ENCODE measurements at regions not wholly inside any gene's neighbourhood (a gene's known extent, or its start where the extent isn't known, plus 50 kb on each side); places are given as distances from the start of the nearest gene placed in this dataset.

DNA sequence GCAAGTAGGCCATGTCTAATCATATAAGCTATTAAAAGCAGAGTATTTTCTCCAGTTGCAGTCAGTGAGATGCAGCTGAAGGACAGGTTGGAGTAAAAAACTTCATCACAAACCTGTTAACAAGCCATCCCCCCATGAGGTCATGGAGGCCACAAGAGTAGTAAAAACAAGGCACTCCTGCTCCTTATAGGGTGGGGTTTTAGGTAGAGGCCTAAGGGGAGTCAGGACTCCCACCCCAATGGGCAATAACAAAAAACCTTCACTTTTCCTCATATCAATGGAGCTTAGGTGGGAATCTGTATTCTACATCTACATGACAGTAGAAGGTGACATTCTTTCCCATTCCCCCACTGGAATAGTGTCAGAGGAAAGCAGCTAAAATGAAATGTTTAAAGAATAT lies 428.1 kb upstream of the KHDRBS2 start:
- H3K4me3 ChIP-seq (ENCODE audit: low read length in 2 of 2), result no peak overlapping the region
- no peak for DNase-seq (ENCODE audit: low spot score)
- no peak overlapping the region for H3K4ac ChIP-seq (ENCODE audit: low read length)
- H4K8ac ChIP-seq (ENCODE audit: low read depth, low read length), result no peak overlapping the region
- no peak overlapping the region for H3K27ac ChIP-seq (replicated peaks; ENCODE audit: low read length)
- no peak overlapping the region for H4K91ac ChIP-seq (ENCODE audit: low read depth, low read length, poor library complexity)
- H2AFZ ChIP-seq (ENCODE audit: low read length), result no peak overlapping the region
- no peak overlapping the region for H3K9ac ChIP-seq (ENCODE audit: low read depth, low read length, poor library complexity)
- no peaks in the 10 kb centered on the region for H3K9me3 ChIP-seq (replicated peaks in 1 of 2; ENCODE audit: control insufficient read depth in 2 of 2, insufficient read depth in 1 of 2, low read depth in 1 of 2, low read length in 2 of 2)
- no peak overlapping the region for H3K23ac ChIP-seq (ENCODE audit: low read depth, low read length, poor library complexity)
- no peak overlapping the region for H3K14ac ChIP-seq (ENCODE audit: low read length)
- H3K4me2 ChIP-seq (ENCODE audit: insufficient read depth, low read length, poor library complexity, severe bottlenecking), result no peak overlapping the region
- H3K18ac ChIP-seq (ENCODE audit: low read length), result no peak overlapping the region
- H3K4me1 ChIP-seq (ENCODE audit: control insufficient read depth in 2 of 2, insufficient read depth in 1 of 2, low read depth in 1 of 2, low read length in 2 of 2), result no peaks in the 10 kb centered on the region
- H2BK15ac ChIP-seq (ENCODE audit: low read length), result no peak overlapping the region
- H3K79me1 ChIP-seq (ENCODE audit: low read depth, low read length), result no peaks in the 10 kb centered on the region
- no peak overlapping the region for H2BK5ac ChIP-seq (ENCODE audit: low read length)
- no peaks in the 10 kb centered on the region for H3K27me3 ChIP-seq (ENCODE audit: control insufficient read depth in 3 of 3, insufficient read depth in 3 of 3, low read depth in 1 of 3, low read length in 3 of 3)
- H3K36me3 ChIP-seq (replicated peaks in 1 of 2; ENCODE audit: control insufficient read depth in 2 of 2, insufficient read depth in 2 of 2, low read length in 2 of 2), result no peaks in the 10 kb centered on the region
- no peak overlapping the region for H2BK12ac ChIP-seq (ENCODE audit: low read length)
- no peak overlapping the region for H2BK120ac ChIP-seq (ENCODE audit: low read depth, low read length)
- no peak overlapping the region for H2AK5ac ChIP-seq (ENCODE audit: low read depth, low read length)

DNA sequence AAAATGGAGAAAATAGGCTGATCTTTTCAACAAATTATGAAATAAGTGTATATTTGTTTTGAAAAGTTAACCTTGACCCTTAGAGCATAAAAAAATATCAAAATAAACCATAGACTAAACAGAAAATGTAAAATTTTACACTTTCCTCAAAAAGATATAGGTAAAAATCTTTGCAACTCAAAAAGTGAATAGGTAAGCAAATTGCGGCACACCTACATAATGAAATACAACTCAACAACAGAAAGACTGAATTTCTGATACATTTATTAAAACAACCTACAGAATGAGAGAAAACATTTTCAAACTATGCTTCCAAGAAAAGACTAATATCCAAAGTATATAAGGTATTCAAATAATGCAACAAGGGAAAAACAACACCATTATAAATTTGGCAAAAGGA lies 425.7 kb upstream of the KHDRBS2 start:
- no peak overlapping the region for H3K14ac ChIP-seq (ENCODE audit: low read length)
- no peak overlapping the region for H2BK5ac ChIP-seq (ENCODE audit: low read length)
- no peaks in the 10 kb centered on the region for H3K79me1 ChIP-seq (ENCODE audit: low read depth, low read length)
- H3K4me1 ChIP-seq (ENCODE audit: control insufficient read depth in 2 of 2, insufficient read depth in 1 of 2, low read depth in 1 of 2, low read length in 2 of 2), result no peaks in the 10 kb centered on the region
- H3K27me3 ChIP-seq (ENCODE audit: control insufficient read depth in 3 of 3, insufficient read depth in 3 of 3, low read depth in 1 of 3, low read length in 3 of 3), result no peaks in the 10 kb centered on the region
- no peak overlapping the region for H4K8ac ChIP-seq (ENCODE audit: low read depth, low read length)
- no peaks in the 10 kb centered on the region for H3K9me3 ChIP-seq (replicated peaks in 1 of 2; ENCODE audit: control insufficient read depth in 2 of 2, insufficient read depth in 1 of 2, low read depth in 1 of 2, low read length in 2 of 2)
- no CpG with 5 or more reads among the region's 1 CpG for WGBS, 2 donors (ENCODE audit: extremely low coverage in 2 of 2, insufficient read length in 2 of 2, insufficient replicate concordance in 1 of 2)
- H2BK12ac ChIP-seq (ENCODE audit: low read length), result no peak overlapping the region
- H4K91ac ChIP-seq (ENCODE audit: low read depth, low read length, poor library complexity), result no peak overlapping the region
- no peak overlapping the region for H3K27ac ChIP-seq (replicated peaks; ENCODE audit: low read length)
- no peak for DNase-seq (ENCODE audit: low spot score)
- no peak overlapping the region for H3K9ac ChIP-seq (ENCODE audit: low read depth, low read length, poor library complexity)
- H2AFZ ChIP-seq (ENCODE audit: low read length), result no peak overlapping the region
- no peak overlapping the region for H3K4me2 ChIP-seq (ENCODE audit: insufficient read depth, low read length, poor library complexity, severe bottlenecking)
- H2AK5ac ChIP-seq (ENCODE audit: low read depth, low read length), result no peak overlapping the region
- H3K23ac ChIP-seq (ENCODE audit: low read depth, low read length, poor library complexity), result no peak overlapping the region
- H3K4ac ChIP-seq (ENCODE audit: low read length), result no peak overlapping the region
- no peak overlapping the region for H2BK120ac ChIP-seq (ENCODE audit: low read depth, low read length)
- H2BK15ac ChIP-seq (ENCODE audit: low read length), result no peak overlapping the region
- H3K36me3 ChIP-seq (replicated peaks in 1 of 2; ENCODE audit: control insufficient read depth in 2 of 2, insufficient read depth in 2 of 2, low read length in 2 of 2), result no peaks in the 10 kb centered on the region
- H3K4me3 ChIP-seq (ENCODE audit: low read length in 2 of 2), result no peak overlapping the region
- no peak overlapping the region for H3K18ac ChIP-seq (ENCODE audit: low read length)

DNA sequence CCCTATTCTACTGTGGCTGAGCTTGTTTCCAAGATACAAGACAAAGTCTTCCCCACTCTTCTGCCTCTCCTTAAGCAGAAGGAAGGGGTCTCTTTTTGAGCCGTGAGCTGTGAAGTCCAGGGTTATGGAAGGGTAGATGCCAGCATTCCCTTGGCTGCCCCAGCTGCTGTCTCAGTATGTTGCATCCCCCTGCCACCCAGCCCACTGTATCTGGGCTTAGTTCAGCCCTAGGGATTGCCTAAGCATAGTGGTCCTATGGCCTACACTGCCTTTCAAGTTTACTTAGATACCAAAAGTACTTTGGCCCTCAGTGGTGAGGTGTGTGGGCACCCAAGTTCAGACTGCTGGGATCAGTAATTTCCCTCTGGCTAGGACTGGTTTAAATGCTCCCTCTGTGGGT lies 421.9 kb upstream of the KHDRBS2 start:
- no peak overlapping the region for H2BK12ac ChIP-seq (ENCODE audit: low read length)
- no CpG with 5 or more reads among the region's 1 CpG for WGBS, 2 donors (ENCODE audit: extremely low coverage in 2 of 2, insufficient read length in 2 of 2, insufficient replicate concordance in 1 of 2)

DNA sequence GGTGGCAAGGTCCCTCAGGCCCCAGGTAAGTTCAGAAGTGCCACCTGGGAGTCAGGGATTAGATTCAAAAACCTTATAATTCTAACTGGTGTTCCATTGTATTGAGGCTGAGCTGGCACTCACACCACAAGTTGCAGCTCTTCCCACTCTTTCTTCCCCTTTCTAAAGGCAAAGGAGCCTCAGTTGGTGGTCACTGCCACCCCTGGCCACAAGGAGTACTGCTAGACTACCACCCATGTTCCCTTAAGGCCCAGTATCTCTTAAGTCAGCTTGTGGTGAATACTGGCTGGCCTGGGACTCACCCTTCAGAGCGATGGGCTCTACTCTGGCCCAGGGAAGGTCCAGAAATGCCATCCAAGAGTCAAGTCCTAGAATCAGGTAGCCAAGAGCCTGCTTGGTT lies 421.1 kb upstream of the KHDRBS2 start:
- no peak overlapping the region for H3K23ac ChIP-seq (ENCODE audit: low read depth, low read length, poor library complexity)
- H3K4ac ChIP-seq (ENCODE audit: low read length), result no peak overlapping the region
- no peak overlapping the region for H2BK5ac ChIP-seq (ENCODE audit: low read length)
- H3K9me3 ChIP-seq (replicated peaks in 1 of 2; ENCODE audit: control insufficient read depth in 2 of 2, insufficient read depth in 1 of 2, low read depth in 1 of 2, low read length in 2 of 2), result no peaks in the 10 kb centered on the region
- no peak overlapping the region for H4K8ac ChIP-seq (ENCODE audit: low read depth, low read length)
- H3K18ac ChIP-seq (ENCODE audit: low read length), result no peak overlapping the region
- no peak overlapping the region for H3K14ac ChIP-seq (ENCODE audit: low read length)
- no peak overlapping the region for H3K9ac ChIP-seq (ENCODE audit: low read depth, low read length, poor library complexity)
- H3K27ac ChIP-seq (replicated peaks; ENCODE audit: low read length), result no peak overlapping the region
- H2BK15ac ChIP-seq (ENCODE audit: low read length), result no peak overlapping the region
- no peak overlapping the region for H4K91ac ChIP-seq (ENCODE audit: low read depth, low read length, poor library complexity)
- no peak overlapping the region for H2BK12ac ChIP-seq (ENCODE audit: low read length)
- WGBS, 2 donors (ENCODE audit: extremely low coverage in 2 of 2, insufficient read length in 2 of 2, insufficient replicate concordance in 1 of 2), result no CpG with 5 or more reads among the region's 1 CpG
- no peaks in the 10 kb centered on the region for H3K27me3 ChIP-seq (ENCODE audit: control insufficient read depth in 3 of 3, insufficient read depth in 3 of 3, low read depth in 1 of 3, low read length in 3 of 3)
- no peak overlapping the region for H2BK120ac ChIP-seq (ENCODE audit: low read depth, low read length)
- no peaks in the 10 kb centered on the region for H3K79me1 ChIP-seq (ENCODE audit: low read depth, low read length)
- no peak for DNase-seq (ENCODE audit: low spot score)
- no peaks in the 10 kb centered on the region for H3K4me1 ChIP-seq (ENCODE audit: control insufficient read depth in 2 of 2, insufficient read depth in 1 of 2, low read depth in 1 of 2, low read length in 2 of 2)
- no peak overlapping the region for H3K4me2 ChIP-seq (ENCODE audit: insufficient read depth, low read length, poor library complexity, severe bottlenecking)
- no peak overlapping the region for H3K4me3 ChIP-seq (ENCODE audit: low read length in 2 of 2)
- no peaks in the 10 kb centered on the region for H3K36me3 ChIP-seq (replicated peaks in 1 of 2; ENCODE audit: control insufficient read depth in 2 of 2, insufficient read depth in 2 of 2, low read length in 2 of 2)
- H2AFZ ChIP-seq (ENCODE audit: low read length), result no peak overlapping the region
- no peak overlapping the region for H2AK5ac ChIP-seq (ENCODE audit: low read depth, low read length)

More for the DNA sequence above, 421.9 kb upstream of the KHDRBS2 start:
- no peak overlapping the region for H3K14ac ChIP-seq (ENCODE audit: low read length)
- no peak overlapping the region for H3K23ac ChIP-seq (ENCODE audit: low read depth, low read length, poor library complexity)
- no peak overlapping the region for H2BK15ac ChIP-seq (ENCODE audit: low read length)
- H4K8ac ChIP-seq (ENCODE audit: low read depth, low read length), result no peak overlapping the region
- H3K36me3 ChIP-seq (replicated peaks in 1 of 2; ENCODE audit: control insufficient read depth in 2 of 2, insufficient read depth in 2 of 2, low read length in 2 of 2), result no peaks in the 10 kb centered on the region
- no peak overlapping the region for H3K27ac ChIP-seq (replicated peaks; ENCODE audit: low read length)
- no peaks in the 10 kb centered on the region for H3K79me1 ChIP-seq (ENCODE audit: low read depth, low read length)
- H3K4me2 ChIP-seq (ENCODE audit: insufficient read depth, low read length, poor library complexity, severe bottlenecking), result no peak overlapping the region
- no peak overlapping the region for H3K9ac ChIP-seq (ENCODE audit: low read depth, low read length, poor library complexity)
- H3K4me3 ChIP-seq (ENCODE audit: low read length in 2 of 2), result no peak overlapping the region
- no peak overlapping the region for H2AFZ ChIP-seq (ENCODE audit: low read length)
- H3K4me1 ChIP-seq (ENCODE audit: control insufficient read depth in 2 of 2, insufficient read depth in 1 of 2, low read depth in 1 of 2, low read length in 2 of 2), result no peaks in the 10 kb centered on the region
- no peak overlapping the region for H2BK5ac ChIP-seq (ENCODE audit: low read length)
- no peak overlapping the region for H3K18ac ChIP-seq (ENCODE audit: low read length)
- H2AK5ac ChIP-seq (ENCODE audit: low read depth, low read length), result no peak overlapping the region
- H3K4ac ChIP-seq (ENCODE audit: low read length), result no peak overlapping the region
- H3K9me3 ChIP-seq (replicated peaks in 1 of 2; ENCODE audit: control insufficient read depth in 2 of 2, insufficient read depth in 1 of 2, low read depth in 1 of 2, low read length in 2 of 2), result no peaks in the 10 kb centered on the region
- DNase-seq (ENCODE audit: low spot score), result no peak
- no peak overlapping the region for H4K91ac ChIP-seq (ENCODE audit: low read depth, low read length, poor library complexity)
- no peaks in the 10 kb centered on the region for H3K27me3 ChIP-seq (ENCODE audit: control insufficient read depth in 3 of 3, insufficient read depth in 3 of 3, low read depth in 1 of 3, low read length in 3 of 3)
- no peak overlapping the region for H2BK120ac ChIP-seq (ENCODE audit: low read depth, low read length)

Measured in neuronal stem cell (in vitro differentiated cells).